C4-2B (cell line): ENCODE measurements at regions not wholly inside any gene's neighbourhood (a gene's known extent, or its start where the extent isn't known, plus 50 kb on each side); places are given as distances from the start of the nearest gene placed in this dataset.

Source experiments
- ZFX ChIP-seq: fragments of 450-650 bp; IDR thresholded peaks from 2 replicates; pipeline ENCODE4 v1.6.1; 2017
- TF ChIP-seq, protein P1 (sequence below): fragments of 450-650 bp; conservative IDR thresholded peaks from 2 replicates; pipeline ENCODE4 v1.5.1; 2017; ENCODE audit warnings: mild to moderate bottlenecking

DNA sequence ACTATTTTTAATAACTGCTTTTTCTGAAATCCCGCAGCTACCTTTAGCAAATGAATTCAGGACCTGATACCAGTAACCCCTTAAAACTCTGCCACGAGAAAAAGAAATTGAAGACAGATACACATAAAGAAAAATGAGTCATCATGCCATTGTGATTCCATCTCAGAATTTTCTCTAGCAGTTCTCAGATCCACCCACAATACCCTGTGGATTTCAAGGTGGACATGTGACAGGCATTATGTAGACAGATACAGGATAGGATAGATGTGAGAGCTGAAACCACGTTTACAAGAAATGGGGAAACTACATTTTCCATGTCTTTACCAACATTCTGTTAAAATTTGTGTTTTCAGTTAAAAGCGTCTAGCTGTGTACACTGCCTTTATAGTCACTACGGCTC, 291.9 kb upstream of the NR2F2 start:
- TF ChIP-seq, protein P1, sequence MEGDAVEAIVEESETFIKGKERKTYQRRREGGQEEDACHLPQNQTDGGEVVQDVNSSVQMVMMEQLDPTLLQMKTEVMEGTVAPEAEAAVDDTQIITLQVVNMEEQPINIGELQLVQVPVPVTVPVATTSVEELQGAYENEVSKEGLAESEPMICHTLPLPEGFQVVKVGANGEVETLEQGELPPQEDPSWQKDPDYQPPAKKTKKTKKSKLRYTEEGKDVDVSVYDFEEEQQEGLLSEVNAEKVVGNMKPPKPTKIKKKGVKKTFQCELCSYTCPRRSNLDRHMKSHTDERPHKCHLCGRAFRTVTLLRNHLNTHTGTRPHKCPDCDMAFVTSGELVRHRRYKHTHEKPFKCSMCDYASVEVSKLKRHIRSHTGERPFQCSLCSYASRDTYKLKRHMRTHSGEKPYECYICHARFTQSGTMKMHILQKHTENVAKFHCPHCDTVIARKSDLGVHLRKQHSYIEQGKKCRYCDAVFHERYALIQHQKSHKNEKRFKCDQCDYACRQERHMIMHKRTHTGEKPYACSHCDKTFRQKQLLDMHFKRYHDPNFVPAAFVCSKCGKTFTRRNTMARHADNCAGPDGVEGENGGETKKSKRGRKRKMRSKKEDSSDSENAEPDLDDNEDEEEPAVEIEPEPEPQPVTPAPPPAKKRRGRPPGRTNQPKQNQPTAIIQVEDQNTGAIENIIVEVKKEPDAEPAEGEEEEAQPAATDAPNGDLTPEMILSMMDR, result no peak
- no peak for TF ChIP-seq ZFX
